Activated CD4-positive, alpha-beta memory T cell treated with anti-CD3 and anti-CD28 coated beads for 36 hours (primary cell): ENCODE measurements at regions not wholly inside any gene's neighbourhood (a gene's known extent, or its start where the extent isn't known, plus 50 kb on each side); places are given as distances from the start of the nearest gene placed in this dataset.

Experiments used
- CTCF ChIA-PET: fragments of 350-600 bp; sonication (Branson Sonifier 250); formaldehyde crosslinking; loops from one replicate; lab custom pipeline; 2021; ENCODE audit warnings: antibody characterized with exemption, inconsistent platforms; lab: Charles Lee
- POLR2A ChIA-PET: fragments of 350-600 bp; sonication (Branson Sonifier 250); formaldehyde crosslinking; loops from one replicate; lab custom pipeline; 2021; ENCODE audit warnings: antibody characterized with exemption; lab: Charles Lee
- DNase-seq: peaks from one replicate; pipeline ENCODE4 v3.0.0-alpha.2; 2020
- H3K27ac Mint-ChIP-seq: one replicate; pipeline ENCODE4 v1.8.0; 2021; ENCODE audit warnings: mixed read lengths
- H3K27me3 Mint-ChIP-seq: one replicate; pipeline ENCODE4 v1.8.0; 2021; ENCODE audit warnings: mixed read lengths
- H3K36me3 Mint-ChIP-seq: one replicate; pipeline ENCODE4 v1.8.0; 2021; ENCODE audit warnings: mixed read lengths
- H3K4me1 Mint-ChIP-seq: one replicate; pipeline ENCODE4 v1.8.0; 2021; ENCODE audit warnings: low read depth, mixed read lengths
- H3K4me3 Mint-ChIP-seq: one replicate; pipeline ENCODE4 v1.8.0; 2021; ENCODE audit warnings: mild to moderate bottlenecking, mixed read lengths
- H3K9me3 Mint-ChIP-seq: one replicate; pipeline ENCODE4 v1.8.0; 2021; ENCODE audit warnings: mixed read lengths
- intact Hi-C: fragments of 100-400 bp; cut with micrococcal nuclease; formaldehyde crosslinking; loops from one replicate; pipeline ENCODE4 v1.15.1; 2023

DNA sequence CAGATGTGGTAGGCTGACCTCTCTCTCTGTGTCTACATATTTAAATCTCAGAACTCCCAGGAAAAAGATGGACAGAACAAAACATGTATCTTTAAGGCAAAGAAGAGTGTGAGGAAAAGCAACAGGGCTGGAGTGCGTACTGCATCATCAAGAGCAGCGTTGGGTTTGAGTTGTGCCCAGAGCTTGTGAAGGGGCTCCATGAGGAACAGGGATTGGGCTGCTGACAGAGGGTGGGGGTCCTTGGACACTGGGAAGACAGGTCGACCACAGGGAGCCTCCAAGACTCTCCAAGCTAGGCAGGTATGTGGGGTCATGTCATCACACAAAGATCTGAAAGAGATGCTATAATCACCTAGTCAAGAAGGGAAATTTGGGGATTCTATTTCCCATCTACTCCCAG is 309.9 kb downstream of the IRX1 start:
- CTCF ChIA-PET = no interaction called here
- no peak overlapping the region for H3K27ac Mint-ChIP-seq
- H3K4me3 Mint-ChIP-seq = no peak overlapping the region
- no peaks in the 10 kb centered on the region for H3K36me3 Mint-ChIP-seq
- intact Hi-C loops = no loop called here
- no peak for DNase-seq
- H3K4me1 Mint-ChIP-seq = no peaks in the 10 kb centered on the region
- no peaks in the 10 kb centered on the region for H3K9me3 Mint-ChIP-seq
- POLR2A ChIA-PET = no interaction called here
- H3K27me3 Mint-ChIP-seq = no peaks in the 10 kb centered on the region

- intact Hi-C loops = no loop called here
- Mint-ChIP-seq H3K27ac (no peak overlapping the region), H3K36me3 (no peaks in the 10 kb centered on the region), H3K4me1 (no peaks in the 10 kb centered on the region), H3K4me3 (no peak overlapping the region), H3K27me3 (no peaks in the 10 kb centered on the region), H3K9me3 (no peaks in the 10 kb centered on the region)
- no peak for DNase-seq
- ChIA-PET CTCF (no interaction called here), POLR2A (no interaction called here)
Measured at GRCh38 chr5:3911111-3911510, 315.5 kb downstream of the IRX1 start.

DNA sequence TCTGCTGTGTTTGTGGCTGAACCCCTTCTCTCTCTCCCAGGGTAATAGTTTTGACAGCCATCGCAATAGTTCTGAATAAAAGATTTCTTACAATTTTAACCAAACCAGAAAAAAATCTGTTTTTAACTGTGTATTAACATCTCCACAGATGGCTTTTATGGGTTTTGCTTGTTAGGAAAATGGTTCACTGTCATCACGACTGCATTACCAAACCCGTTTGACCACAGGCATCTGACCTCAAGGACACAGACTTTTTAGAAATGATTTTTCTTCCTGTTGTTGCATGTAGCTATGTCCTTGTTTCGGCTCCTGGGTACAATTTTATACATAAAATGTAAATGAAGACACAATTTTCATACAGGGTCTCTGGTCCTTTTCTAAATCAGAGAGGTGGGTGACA is 316.1 kb downstream of the IRX1 start:
- no peak for DNase-seq
- no peaks in the 10 kb centered on the region for H3K4me1 Mint-ChIP-seq
- H3K4me3 Mint-ChIP-seq = no peak overlapping the region
- no peaks in the 10 kb centered on the region for H3K27me3 Mint-ChIP-seq
- no peaks in the 10 kb centered on the region for H3K9me3 Mint-ChIP-seq
- intact Hi-C loops = no loop called here
- POLR2A ChIA-PET = no interaction called here
- H3K27ac Mint-ChIP-seq = no peak overlapping the region
- no peaks in the 10 kb centered on the region for H3K36me3 Mint-ChIP-seq
- CTCF ChIA-PET = no interaction called here

GRCh38 chr5:3912790-3913189 is 317.2 kb downstream of the IRX1 start:
- peaks cover 5% of the 10 kb centered on the region for H3K9me3 Mint-ChIP-seq
- no peak for DNase-seq
- H3K4me3 Mint-ChIP-seq = no peak overlapping the region
- H3K36me3 Mint-ChIP-seq = no peaks in the 10 kb centered on the region
- H3K4me1 Mint-ChIP-seq = no peaks in the 10 kb centered on the region
- H3K27me3 Mint-ChIP-seq = no peaks in the 10 kb centered on the region
- POLR2A ChIA-PET = no interaction called here
- H3K27ac Mint-ChIP-seq = no peak overlapping the region
- CTCF ChIA-PET = no interaction called here
- intact Hi-C loops = no loop called here

DNA sequence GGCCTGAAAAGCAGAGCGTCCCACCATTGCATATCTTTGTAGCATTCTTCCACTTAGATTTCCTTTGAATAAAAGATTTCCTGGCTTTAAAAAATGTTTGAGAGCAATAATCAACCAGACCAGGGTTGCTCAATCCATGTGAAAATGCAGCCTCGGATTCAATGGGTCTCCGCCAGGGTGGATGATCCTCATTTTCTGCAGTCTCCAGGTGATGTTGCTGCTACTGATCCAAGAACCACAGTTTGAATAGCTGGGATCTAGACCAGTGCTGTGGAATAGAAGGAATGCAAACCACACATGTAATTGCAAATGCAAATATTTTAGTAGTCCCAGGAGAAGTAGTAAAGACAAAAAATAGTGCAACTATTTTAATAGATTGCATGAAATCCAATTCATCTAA is 317.6 kb downstream of the IRX1 start:
- Mint-ChIP-seq H3K4me3 (no peak overlapping the region), H3K36me3 (no peaks in the 10 kb centered on the region), H3K9me3 (peaks cover 5% of the 10 kb centered on the region), H3K4me1 (no peaks in the 10 kb centered on the region), H3K27me3 (no peaks in the 10 kb centered on the region), H3K27ac (no peak overlapping the region)
- ChIA-PET POLR2A (no interaction called here), CTCF (no interaction called here)
- intact Hi-C loops = no loop called here
- no peak for DNase-seq

DNA sequence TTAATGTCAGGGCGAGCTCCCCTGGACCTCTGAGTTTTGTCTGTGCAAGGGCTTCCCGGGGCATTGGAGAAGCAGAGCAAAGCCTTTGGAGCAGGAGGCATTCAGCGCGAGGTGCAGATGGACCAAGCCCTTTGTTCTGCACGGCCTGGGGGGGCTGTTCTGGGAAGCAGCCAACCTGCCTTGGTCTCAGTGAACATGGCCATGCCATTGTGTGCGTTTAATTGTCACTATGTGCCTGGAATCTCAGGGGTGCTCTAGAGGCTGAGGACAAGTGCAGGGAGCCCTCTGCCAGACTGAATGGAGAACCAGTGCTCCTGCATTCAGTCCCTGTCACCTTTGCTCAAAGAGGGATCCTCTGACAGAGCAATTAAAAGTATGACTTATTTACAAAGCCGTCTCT is 329.4 kb downstream of the IRX1 start:
- intact Hi-C loops = no loop called here
- CTCF ChIA-PET = no interaction called here
- H3K27me3 Mint-ChIP-seq = no peaks in the 10 kb centered on the region

DNA sequence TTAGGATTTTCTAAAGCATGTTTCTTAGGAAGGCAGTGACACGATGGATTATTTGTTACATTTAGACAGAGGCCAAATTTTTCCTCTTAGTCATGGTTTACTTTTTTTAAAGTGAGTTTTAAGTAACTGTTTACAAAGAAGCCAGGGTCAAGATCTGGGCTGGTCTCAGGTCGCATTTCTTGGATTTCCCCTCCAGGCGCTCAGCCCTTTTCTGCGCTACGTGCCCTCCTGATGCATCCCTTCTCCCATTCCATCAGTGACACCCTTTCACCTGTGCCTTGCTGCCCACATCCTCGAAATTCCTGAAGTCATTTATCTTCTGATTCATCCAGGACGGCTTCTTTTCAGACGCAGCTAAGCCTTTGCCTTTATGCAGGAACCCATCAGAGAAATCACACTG is 330.3 kb downstream of the IRX1 start:
- DNase-seq = no peak

More for the DNA sequence above, 329.4 kb downstream of the IRX1 start:
- Mint-ChIP-seq H3K27ac (no peak overlapping the region), H3K36me3 (no peaks in the 10 kb centered on the region), H3K4me3 (no peak overlapping the region), H3K9me3 (peaks cover 22% of the 10 kb centered on the region), H3K4me1 (no peaks in the 10 kb centered on the region)
- POLR2A ChIA-PET = no interaction called here
- no peak for DNase-seq

DNA sequence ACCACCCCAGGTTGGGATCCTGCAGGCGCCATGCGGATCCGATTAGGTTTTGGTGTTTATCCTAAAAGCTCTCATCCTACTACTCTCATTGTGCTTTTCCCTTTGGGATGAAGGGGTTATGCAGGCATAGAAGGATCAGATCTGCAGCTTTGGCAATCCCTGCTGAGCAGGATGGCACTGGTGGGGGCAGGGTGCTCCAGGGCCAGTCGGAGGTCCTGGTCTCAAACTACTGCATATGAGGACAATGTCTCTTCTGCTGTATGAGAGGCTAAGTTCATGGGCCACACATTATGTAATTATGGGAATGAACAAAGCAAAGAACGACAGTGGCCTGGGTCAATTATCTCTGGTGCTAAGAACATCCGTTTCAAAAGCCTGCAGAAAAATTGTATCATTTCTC is 334.2 kb downstream of the IRX1 start:
- H3K4me3 Mint-ChIP-seq = no peak overlapping the region
- intact Hi-C loops = no loop called here
- H3K9me3 Mint-ChIP-seq = peaks cover 15% of the 10 kb centered on the region
- no peak for DNase-seq
- H3K4me1 Mint-ChIP-seq = no peaks in the 10 kb centered on the region
- no peak overlapping the region for H3K27ac Mint-ChIP-seq
- ChIA-PET POLR2A (no interaction called here), CTCF (no interaction called here)
- no peaks in the 10 kb centered on the region for H3K27me3 Mint-ChIP-seq
- H3K36me3 Mint-ChIP-seq = no peaks in the 10 kb centered on the region

More for the DNA sequence above, 330.3 kb downstream of the IRX1 start:
- ChIA-PET CTCF (no interaction called here), POLR2A (no interaction called here)
- Mint-ChIP-seq H3K36me3 (no peaks in the 10 kb centered on the region), H3K27me3 (no peaks in the 10 kb centered on the region), H3K9me3 (peaks cover 22% of the 10 kb centered on the region), H3K4me1 (no peaks in the 10 kb centered on the region), H3K4me3 (no peak overlapping the region), H3K27ac (no peak overlapping the region)
- intact Hi-C loops = no loop called here

GRCh38 chr5:3931976-3932375 is 336.3 kb downstream of the IRX1 start:
- ChIA-PET POLR2A (interaction anchor here (0.6 kb wide), 1 partner anchor 1737 kb away, joined by 3 read pairs; no protein-coding TSS in a partner anchor), CTCF (no interaction called here)
- DNase-seq = no peak
- Mint-ChIP-seq H3K36me3 (no peaks in the 10 kb centered on the region), H3K4me1 (no peaks in the 10 kb centered on the region), H3K27ac (no peak overlapping the region), H3K4me3 (no peak overlapping the region), H3K9me3 (peaks cover 12% of the 10 kb centered on the region), H3K27me3 (no peaks in the 10 kb centered on the region)
- intact Hi-C loops = no loop called here

- Mint-ChIP-seq H3K27me3 (no peaks in the 10 kb centered on the region), H3K9me3 (peaks cover 8% of the 10 kb centered on the region), H3K27ac (no peak overlapping the region), H3K36me3 (no peaks in the 10 kb centered on the region), H3K4me3 (no peak overlapping the region), H3K4me1 (no peaks in the 10 kb centered on the region)
- CTCF ChIA-PET = no interaction called here
- intact Hi-C loops = no loop called here
- DNase-seq = no peak
- POLR2A ChIA-PET = no interaction called here
Measured at GRCh38 chr5:3933536-3933935, 337.9 kb downstream of the IRX1 start.

- H3K36me3 Mint-ChIP-seq = no peaks in the 10 kb centered on the region
- DNase-seq = no peak
- no peaks in the 10 kb centered on the region for H3K27me3 Mint-ChIP-seq
- peaks cover 6% of the 10 kb centered on the region for H3K9me3 Mint-ChIP-seq
- no peaks in the 10 kb centered on the region for H3K4me1 Mint-ChIP-seq
- H3K4me3 Mint-ChIP-seq = no peak overlapping the region
- CTCF ChIA-PET = no interaction called here
- POLR2A ChIA-PET = no interaction called here
- intact Hi-C loops = no loop called here
- no peak overlapping the region for H3K27ac Mint-ChIP-seq
Measured at GRCh38 chr5:3933966-3934365, 338.3 kb downstream of the IRX1 start.

DNA sequence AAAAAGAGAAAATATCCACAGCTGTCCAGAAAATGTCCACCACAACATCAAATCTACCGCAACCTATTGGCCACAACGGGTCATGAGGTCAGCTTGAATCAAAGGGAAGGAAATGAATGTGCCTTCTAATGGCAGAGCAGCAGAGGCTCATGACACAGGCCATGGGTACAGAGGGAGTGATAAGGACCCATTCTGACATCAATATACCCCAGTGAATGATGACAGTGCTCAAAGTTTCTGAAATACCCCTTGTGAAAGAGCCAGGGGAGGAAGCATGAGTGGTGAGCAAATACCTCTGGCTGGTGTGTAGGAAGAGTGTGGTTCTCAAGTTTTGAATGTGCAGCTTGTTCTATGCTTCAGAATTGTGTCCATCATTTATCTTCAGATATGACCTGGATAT is 348.2 kb downstream of the IRX1 start:
- no peaks in the 10 kb centered on the region for H3K27me3 Mint-ChIP-seq
- intact Hi-C loops = no loop called here
- no peak overlapping the region for H3K4me3 Mint-ChIP-seq
- POLR2A ChIA-PET = no interaction called here
- no peaks in the 10 kb centered on the region for H3K36me3 Mint-ChIP-seq
- peaks cover 10% of the 10 kb centered on the region for H3K9me3 Mint-ChIP-seq
- H3K27ac Mint-ChIP-seq = no peak overlapping the region
- DNase-seq = no peak
- no peaks in the 10 kb centered on the region for H3K4me1 Mint-ChIP-seq
- CTCF ChIA-PET = no interaction called here

DNA sequence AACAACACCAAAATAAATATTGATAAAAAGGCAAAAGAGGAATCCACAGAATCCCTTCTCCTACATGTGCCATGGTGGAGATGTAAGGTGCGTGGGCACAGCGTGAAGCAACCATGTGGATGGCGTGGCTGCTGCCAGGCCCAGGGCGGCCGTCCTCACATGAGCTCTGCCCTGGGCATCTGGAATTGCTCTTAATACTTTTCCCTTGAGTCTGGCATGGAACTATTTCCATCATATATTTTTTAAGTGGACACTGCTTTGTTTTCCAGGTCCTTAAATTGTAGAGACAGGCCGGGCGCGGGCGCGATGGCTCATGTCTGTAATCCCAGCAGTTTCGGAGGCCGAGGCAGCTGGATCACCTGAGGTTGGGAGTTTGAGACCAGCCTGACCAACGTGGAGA is 349.3 kb downstream of the IRX1 start:
- CTCF ChIA-PET = no interaction called here
- Mint-ChIP-seq H3K4me3 (no peak overlapping the region), H3K27ac (no peak overlapping the region), H3K36me3 (no peaks in the 10 kb centered on the region), H3K9me3 (peaks cover 10% of the 10 kb centered on the region), H3K4me1 (no peaks in the 10 kb centered on the region), H3K27me3 (no peaks in the 10 kb centered on the region)
- POLR2A ChIA-PET = no interaction called here
- intact Hi-C loops = no loop called here
- no peak for DNase-seq

GRCh38 chr5:3948838-3949237 is 353.2 kb downstream of the IRX1 start:
- Mint-ChIP-seq H3K4me3 (no peak overlapping the region), H3K36me3 (no peaks in the 10 kb centered on the region), H3K9me3 (peaks cover 12% of the 10 kb centered on the region), H3K27ac (no peak overlapping the region), H3K4me1 (no peaks in the 10 kb centered on the region), H3K27me3 (no peaks in the 10 kb centered on the region)
- no peak for DNase-seq
- ChIA-PET POLR2A (no interaction called here), CTCF (no interaction called here)
- intact Hi-C loops = no loop called here
